ENCODE measurements at regions not wholly inside any gene's neighbourhood (a gene's known extent, or its start where the extent isn't known, plus 50 kb on each side); places are given as distances from the start of the nearest gene placed in this dataset.

DNA sequence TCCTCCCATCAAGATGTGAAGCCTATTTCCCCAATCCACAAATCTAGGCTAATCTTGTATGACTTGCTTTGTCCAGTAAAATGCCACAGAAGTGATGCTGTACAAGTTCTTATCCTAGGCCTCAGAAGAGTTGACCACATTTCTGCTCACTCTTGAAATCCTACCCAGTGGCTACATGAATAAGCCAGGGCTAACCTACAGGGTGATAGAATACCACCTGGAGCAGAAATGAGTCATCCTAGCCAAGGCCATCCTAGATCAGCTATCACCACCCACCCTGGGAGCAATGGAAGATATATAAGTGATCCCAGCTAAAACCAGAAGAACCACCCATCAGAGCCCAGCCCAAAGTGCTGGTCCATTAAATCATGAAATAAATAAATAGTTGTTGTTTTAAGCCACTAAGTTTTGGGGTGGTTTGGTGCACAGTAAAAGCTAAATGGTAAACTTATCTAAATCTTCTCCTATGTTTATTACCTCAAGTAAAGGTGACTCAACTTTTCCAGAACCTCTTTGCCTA, 105.1 kb downstream of the RPS29 start:
- TF ChIP-seq, protein P1, sequence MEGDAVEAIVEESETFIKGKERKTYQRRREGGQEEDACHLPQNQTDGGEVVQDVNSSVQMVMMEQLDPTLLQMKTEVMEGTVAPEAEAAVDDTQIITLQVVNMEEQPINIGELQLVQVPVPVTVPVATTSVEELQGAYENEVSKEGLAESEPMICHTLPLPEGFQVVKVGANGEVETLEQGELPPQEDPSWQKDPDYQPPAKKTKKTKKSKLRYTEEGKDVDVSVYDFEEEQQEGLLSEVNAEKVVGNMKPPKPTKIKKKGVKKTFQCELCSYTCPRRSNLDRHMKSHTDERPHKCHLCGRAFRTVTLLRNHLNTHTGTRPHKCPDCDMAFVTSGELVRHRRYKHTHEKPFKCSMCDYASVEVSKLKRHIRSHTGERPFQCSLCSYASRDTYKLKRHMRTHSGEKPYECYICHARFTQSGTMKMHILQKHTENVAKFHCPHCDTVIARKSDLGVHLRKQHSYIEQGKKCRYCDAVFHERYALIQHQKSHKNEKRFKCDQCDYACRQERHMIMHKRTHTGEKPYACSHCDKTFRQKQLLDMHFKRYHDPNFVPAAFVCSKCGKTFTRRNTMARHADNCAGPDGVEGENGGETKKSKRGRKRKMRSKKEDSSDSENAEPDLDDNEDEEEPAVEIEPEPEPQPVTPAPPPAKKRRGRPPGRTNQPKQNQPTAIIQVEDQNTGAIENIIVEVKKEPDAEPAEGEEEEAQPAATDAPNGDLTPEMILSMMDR (conservative IDR thresholded peaks at IDR 0.05) = no peak
- TF ChIP-seq EZH2 (IDR thresholded peaks at IDR 0.05; ENCODE audit: low read depth) = no peak

All from PC-9 (cell line).